IMR-90 (cell line): ENCODE measurements at regions not wholly inside any gene's neighbourhood (a gene's known extent, or its start where the extent isn't known, plus 50 kb on each side); places are given as distances from the start of the nearest gene placed in this dataset.

Experiments
- BHLHE40 ChIP-seq: fragments of 150-350 bp; IDR thresholded peaks from 2 replicates; pipeline ENCODE4 v1.6.1; 2016; ENCODE audit warnings: mild to moderate bottlenecking, low read depth, low read length
- CTCF ChIP-seq: conservative IDR thresholded peaks from 2 replicates; pipeline ENCODE4 v1.5.1; 2012; ENCODE audit warnings: mild to moderate bottlenecking, low read depth, low read length, improper control_type of control experiment
- MAFK ChIP-seq: IDR thresholded peaks from 2 replicates; pipeline ENCODE4 v1.6.1; 2012; ENCODE audit warnings: low read depth, low read length, improper control_type of control experiment
- POLR2A ChIP-seq: IDR thresholded peaks from 2 replicates; pipeline ENCODE4 v1.6.1; 2012; ENCODE audit warnings: mild to moderate bottlenecking, low read depth, low read length
- RCOR1 ChIP-seq: IDR thresholded peaks from 2 replicates; pipeline ENCODE4 v1.6.1; 2012; ENCODE audit warnings: mild to moderate bottlenecking, low read length, improper control_type of control experiment; ENCODE audit not compliant: insufficient replicate concordance

DNA sequence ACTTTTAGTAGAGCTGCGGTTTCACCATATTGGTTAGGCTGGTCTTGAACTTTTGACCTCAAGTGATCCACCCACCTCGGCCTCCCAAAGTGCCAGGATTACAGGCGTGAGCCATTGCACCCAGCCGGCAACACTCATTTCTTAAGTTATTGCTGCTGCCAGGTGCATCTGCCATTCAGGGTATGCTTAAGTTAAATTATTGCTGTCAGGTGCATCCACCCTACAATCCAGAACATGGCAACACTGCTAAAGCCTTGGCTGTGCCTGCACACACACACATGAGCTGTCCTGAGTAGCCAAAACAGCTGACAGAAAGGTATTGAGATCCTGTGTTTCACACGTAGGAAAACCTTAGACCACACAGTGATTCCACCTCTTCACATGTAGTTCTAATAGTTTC, 148.2 kb downstream of the FAM161A start:
- TF ChIP-seq CTCF (no peak), BHLHE40 (no peak), MAFK (no peak), RCOR1 (no peak), POLR2A (no peak)
